Glutamatergic neuron (in vitro differentiated cells): ENCODE measurements at regions not wholly inside any gene's neighbourhood (a gene's known extent, or its start where the extent isn't known, plus 50 kb on each side); places are given as distances from the start of the nearest gene placed in this dataset.

Experiments
- DNase-seq: peaks from one replicate; pipeline ENCODE4 v3.0.0; 2022
- H3K27ac Mint-ChIP-seq: one replicate; pipeline ENCODE4 v1.8.0; 2020; ENCODE audit warnings: mild to moderate bottlenecking, mixed read lengths, inconsistent platforms; ENCODE audit not compliant: unreplicated experiment
- H3K27me3 Mint-ChIP-seq: one replicate; pipeline ENCODE4 v1.8.0; 2020; ENCODE audit warnings: mild to moderate bottlenecking, moderate library complexity, mixed read lengths, inconsistent platforms; ENCODE audit not compliant: unreplicated experiment
- H3K36me3 Mint-ChIP-seq: one replicate; pipeline ENCODE4 v1.8.0; 2020; ENCODE audit warnings: mild to moderate bottlenecking, mixed read lengths, inconsistent platforms; ENCODE audit not compliant: unreplicated experiment
- H3K4me1 Mint-ChIP-seq: one replicate; pipeline ENCODE4 v1.8.0; 2020; ENCODE audit warnings: mild to moderate bottlenecking, low read depth, mixed read lengths, inconsistent platforms; ENCODE audit not compliant: unreplicated experiment
- H3K4me3 Mint-ChIP-seq: one replicate; pipeline ENCODE4 v1.8.0; 2020; ENCODE audit warnings: mild to moderate bottlenecking, mixed read lengths, inconsistent platforms; ENCODE audit not compliant: unreplicated experiment
- H3K9me3 Mint-ChIP-seq: one replicate; pipeline ENCODE4 v1.8.0; 2020; ENCODE audit warnings: mild to moderate bottlenecking, moderate library complexity, mixed read lengths, inconsistent platforms; ENCODE audit not compliant: unreplicated experiment
- CTCF ChIP-seq: fragments of 200-600 bp; sonication (generic); IDR thresholded peaks from one replicate; pipeline ENCODE4 v1.5.0; 2021; ENCODE audit not compliant: partially characterized antibody, unreplicated experiment

DNA sequence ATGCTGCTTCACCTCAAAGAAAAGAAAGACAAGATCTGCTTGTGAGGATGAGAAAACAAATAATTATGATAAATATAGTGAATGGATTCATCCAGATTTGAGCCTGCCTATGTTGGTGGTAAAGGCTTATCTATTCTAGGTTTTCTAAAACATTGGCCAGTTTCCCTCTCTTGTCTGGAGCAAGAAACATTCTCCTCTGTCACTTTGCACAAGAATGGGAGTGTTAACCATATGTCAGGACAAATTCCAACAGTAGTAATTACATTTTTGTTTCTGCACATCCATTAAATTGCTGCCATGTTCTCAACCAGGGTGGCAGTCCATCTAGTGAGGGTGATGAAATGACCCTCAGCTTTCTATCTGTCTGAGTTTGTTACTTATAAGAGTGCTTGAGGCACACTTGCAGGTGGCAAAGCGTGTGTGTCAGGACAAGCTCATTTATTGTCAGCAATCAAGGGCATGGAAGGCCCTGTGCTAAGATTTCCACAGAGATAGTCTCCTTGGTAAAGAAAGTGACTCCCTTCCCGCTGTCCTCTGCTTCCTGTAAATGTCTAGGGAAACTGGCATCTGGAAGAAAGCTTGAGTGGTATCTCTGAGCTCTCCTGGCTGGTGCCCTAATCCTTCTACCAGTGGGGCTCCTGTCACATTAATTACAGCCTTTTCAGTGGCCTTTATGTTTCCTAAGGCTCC lies 502.1 kb upstream of the FLRT2 start:
- no peaks in the 10 kb centered on the region for H3K4me1 Mint-ChIP-seq
- DNase-seq = no peak
- no peaks in the 10 kb centered on the region for H3K27me3 Mint-ChIP-seq
- no peak overlapping the region for H3K4me3 Mint-ChIP-seq
- H3K9me3 Mint-ChIP-seq = no peaks in the 10 kb centered on the region
- TF ChIP-seq CTCF = no peak
- peaks cover 4% of the 10 kb centered on the region for H3K36me3 Mint-ChIP-seq
- no peak overlapping the region for H3K27ac Mint-ChIP-seq

- H3K4me3 Mint-ChIP-seq = no peak overlapping the region
- no peaks in the 10 kb centered on the region for H3K36me3 Mint-ChIP-seq
- H3K27ac Mint-ChIP-seq = no peak overlapping the region
- H3K4me1 Mint-ChIP-seq = peaks cover 18% of the 10 kb centered on the region
- no peak for TF ChIP-seq CTCF
- no peak for DNase-seq
- peaks cover 2% of the 10 kb centered on the region for H3K27me3 Mint-ChIP-seq
- peaks cover 3% of the 10 kb centered on the region for H3K9me3 Mint-ChIP-seq
Observed at GRCh38 chr14:85037411-85037810, 492.5 kb upstream of the FLRT2 start.

DNA sequence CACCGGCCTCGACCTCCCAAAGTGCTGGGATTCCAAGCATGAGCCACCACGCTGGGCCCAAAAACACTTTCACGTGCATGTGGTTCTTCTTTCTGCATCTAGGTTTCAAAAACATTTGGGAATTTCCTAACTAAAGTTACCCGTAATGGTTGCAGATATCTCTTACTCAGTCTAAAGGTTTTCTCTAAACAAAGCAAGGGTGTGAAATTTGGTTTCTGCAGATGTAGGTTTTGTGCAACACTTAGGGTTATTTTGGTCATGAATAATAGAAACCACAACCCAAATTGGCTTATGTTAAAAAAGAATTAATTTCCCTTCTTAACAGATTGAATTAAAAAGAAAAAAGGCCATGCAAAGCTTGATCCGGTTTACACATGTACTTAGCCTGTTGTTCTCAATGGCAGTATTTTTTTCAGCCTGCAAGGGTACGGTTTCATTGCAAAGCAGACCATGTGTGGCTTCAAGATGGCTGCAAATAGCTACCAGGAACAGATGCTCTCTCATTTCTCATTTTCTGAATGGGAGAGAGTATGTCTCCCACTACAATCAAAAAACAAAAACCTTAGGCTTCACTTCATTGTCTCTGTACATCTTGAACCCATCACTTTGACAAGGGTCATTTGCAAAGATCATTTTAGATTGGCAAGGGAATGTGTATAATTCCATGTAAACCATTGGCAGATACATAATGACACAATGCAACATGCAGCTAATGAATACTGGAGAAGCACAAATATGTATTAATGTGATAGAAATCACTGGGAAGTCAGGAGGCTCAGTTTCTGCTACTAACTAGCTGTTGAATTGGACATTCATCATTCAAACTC lies 491.2 kb upstream of the FLRT2 start:
- Mint-ChIP-seq H3K27ac (no peak overlapping the region), H3K9me3 (peaks cover 3% of the 10 kb centered on the region), H3K36me3 (no peaks in the 10 kb centered on the region), H3K27me3 (peaks cover 2% of the 10 kb centered on the region), H3K4me1 (peaks cover 18% of the 10 kb centered on the region), H3K4me3 (no peak overlapping the region)
- no peak for DNase-seq
- no peak for TF ChIP-seq CTCF

- H3K4me1 Mint-ChIP-seq = peaks cover 18% of the 10 kb centered on the region
- no peaks in the 10 kb centered on the region for H3K36me3 Mint-ChIP-seq
- peak overlapping the region; percentile 25 for H3K27ac Mint-ChIP-seq
- TF ChIP-seq CTCF = no peak
- no peak overlapping the region for H3K4me3 Mint-ChIP-seq
- peaks cover 2% of the 10 kb centered on the region for H3K27me3 Mint-ChIP-seq
- DNase-seq = no peak
- peaks cover 3% of the 10 kb centered on the region for H3K9me3 Mint-ChIP-seq
Observed at GRCh38 chr14:85039353-85039626, 490.7 kb upstream of the FLRT2 start.

GRCh38 chr14:85040046-85040685 lies 489.8 kb upstream of the FLRT2 start:
- H3K27ac Mint-ChIP-seq = peak overlapping the region; percentile 19

More at GRCh38 chr14:85040046-85040685, 489.8 kb upstream of the FLRT2 start:
- H3K36me3 Mint-ChIP-seq = no peaks in the 10 kb centered on the region
- no peaks in the 10 kb centered on the region for H3K27me3 Mint-ChIP-seq
- H3K4me1 Mint-ChIP-seq = peaks cover 18% of the 10 kb centered on the region
- no peak for DNase-seq
- H3K9me3 Mint-ChIP-seq = peaks cover 3% of the 10 kb centered on the region
- no peak overlapping the region for H3K4me3 Mint-ChIP-seq
- no peak for TF ChIP-seq CTCF
